Loucy (cell line): ENCODE measurements at regions not wholly inside any gene's neighbourhood (a gene's known extent, or its start where the extent isn't known, plus 50 kb on each side); places are given as distances from the start of the nearest gene placed in this dataset.
"Not testable (repeated sequence)": the region's sequence is repeated elsewhere in the genome, so short reads cannot be mapped to it uniquely, and the experiment has no call there.

Experiments used
- EZH2phosphoT487 ChIP-seq: fragments of 200-600 bp; IDR thresholded peaks from 2 replicates; pipeline ENCODE4 v1.6.1; 2018; ENCODE audit warnings: antibody characterized with exemption, mild to moderate bottlenecking, moderate library complexity, borderline replicate concordance
- TF ChIP-seq, protein P1 (sequence below): fragments of 200-600 bp; sonication (generic); conservative IDR thresholded peaks from 2 replicates; pipeline ENCODE4 v1.5.1; 2014; ENCODE audit warnings: mild to moderate bottlenecking, antibody characterized with exemption, low read length

DNA sequence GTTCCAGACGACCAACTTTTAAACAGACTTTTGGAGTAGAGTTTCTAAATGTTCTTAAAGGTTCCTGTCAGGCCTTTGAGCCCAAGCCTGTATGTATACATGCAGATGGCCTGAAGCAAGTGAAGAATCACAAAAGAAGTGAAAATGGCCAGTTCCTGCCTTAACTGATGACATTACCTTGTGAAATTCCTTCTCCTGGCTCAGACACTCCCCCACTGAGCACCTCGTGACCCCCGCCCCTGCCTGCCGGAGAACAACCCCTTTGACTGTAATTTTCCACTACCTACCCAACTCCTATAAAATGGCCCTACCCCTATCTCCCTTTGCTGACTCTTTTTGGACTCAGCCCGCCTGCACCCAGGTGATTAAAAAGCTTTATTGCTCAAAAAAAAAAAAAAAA lies 180.0 kb upstream of the GRIK3 start:
- TF ChIP-seq, protein P1, sequence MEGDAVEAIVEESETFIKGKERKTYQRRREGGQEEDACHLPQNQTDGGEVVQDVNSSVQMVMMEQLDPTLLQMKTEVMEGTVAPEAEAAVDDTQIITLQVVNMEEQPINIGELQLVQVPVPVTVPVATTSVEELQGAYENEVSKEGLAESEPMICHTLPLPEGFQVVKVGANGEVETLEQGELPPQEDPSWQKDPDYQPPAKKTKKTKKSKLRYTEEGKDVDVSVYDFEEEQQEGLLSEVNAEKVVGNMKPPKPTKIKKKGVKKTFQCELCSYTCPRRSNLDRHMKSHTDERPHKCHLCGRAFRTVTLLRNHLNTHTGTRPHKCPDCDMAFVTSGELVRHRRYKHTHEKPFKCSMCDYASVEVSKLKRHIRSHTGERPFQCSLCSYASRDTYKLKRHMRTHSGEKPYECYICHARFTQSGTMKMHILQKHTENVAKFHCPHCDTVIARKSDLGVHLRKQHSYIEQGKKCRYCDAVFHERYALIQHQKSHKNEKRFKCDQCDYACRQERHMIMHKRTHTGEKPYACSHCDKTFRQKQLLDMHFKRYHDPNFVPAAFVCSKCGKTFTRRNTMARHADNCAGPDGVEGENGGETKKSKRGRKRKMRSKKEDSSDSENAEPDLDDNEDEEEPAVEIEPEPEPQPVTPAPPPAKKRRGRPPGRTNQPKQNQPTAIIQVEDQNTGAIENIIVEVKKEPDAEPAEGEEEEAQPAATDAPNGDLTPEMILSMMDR, result not testable (repeated sequence)
- TF ChIP-seq EZH2phosphoT487, result not testable (repeated sequence)
